Activated CD4-positive, CD25-positive, alpha-beta regulatory T cell treated with anti-CD3 and anti-CD28 coated beads, Interleukin-2, amount 50 U/mL, for 24 hours (primary cell): ENCODE measurements at regions not wholly inside any gene's neighbourhood (a gene's known extent, or its start where the extent isn't known, plus 50 kb on each side); places are given as distances from the start of the nearest gene placed in this dataset.
"Not testable (repeated sequence)": the region's sequence is repeated elsewhere in the genome, so short reads cannot be mapped to it uniquely, and the experiment has no call there.

Source experiments
- ATAC-seq, 2 donors: fragments of 150-1000 bp; cut with Tn5 transposase; one replicate each; pipeline ENCODE4 v1.10.0; 2021; ENCODE audit warnings: mild to moderate bottlenecking in 1 of 2, moderate library complexity in 1 of 2

DNA sequence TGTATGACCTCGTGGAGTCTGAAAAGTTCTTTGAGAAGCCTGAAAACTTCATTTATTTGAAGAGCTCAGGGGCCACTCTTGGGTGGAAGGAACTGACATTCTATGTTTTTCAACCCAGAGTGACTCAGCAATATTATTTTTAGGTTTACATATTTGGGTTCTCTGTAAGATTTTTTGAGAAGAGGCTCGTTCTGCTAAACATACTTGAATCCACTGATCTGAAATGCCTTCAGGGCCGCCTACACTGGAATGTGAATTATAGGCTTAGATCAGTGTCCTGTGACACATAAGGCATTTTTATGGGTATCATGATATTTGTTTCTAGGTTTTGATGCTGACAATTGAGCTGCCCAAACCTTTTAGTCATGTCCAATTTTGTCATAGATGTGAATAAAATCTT lies 86.2 kb downstream of the PSAT1 start:
- ATAC-seq = no peak

DNA sequence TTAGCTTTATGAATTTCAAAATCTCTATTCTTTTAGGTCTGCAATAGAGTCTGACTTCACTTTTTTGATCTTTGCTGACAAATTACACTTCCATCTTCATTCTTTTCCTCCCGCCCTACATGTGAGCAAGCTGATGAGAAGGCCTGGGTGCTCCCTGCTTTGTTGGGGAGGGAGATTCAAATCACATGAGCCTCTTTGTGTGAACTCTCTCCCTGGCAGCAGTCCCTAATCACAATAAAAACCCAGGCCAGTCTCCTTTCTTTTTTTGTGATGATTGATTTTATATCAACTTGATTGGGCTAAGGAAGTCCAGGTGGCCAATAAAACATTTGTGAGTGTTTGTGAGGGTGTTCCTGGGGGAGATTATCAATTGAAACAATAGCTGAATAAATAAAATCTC lies 89.4 kb downstream of the PSAT1 start:
- no peak for ATAC-seq

DNA sequence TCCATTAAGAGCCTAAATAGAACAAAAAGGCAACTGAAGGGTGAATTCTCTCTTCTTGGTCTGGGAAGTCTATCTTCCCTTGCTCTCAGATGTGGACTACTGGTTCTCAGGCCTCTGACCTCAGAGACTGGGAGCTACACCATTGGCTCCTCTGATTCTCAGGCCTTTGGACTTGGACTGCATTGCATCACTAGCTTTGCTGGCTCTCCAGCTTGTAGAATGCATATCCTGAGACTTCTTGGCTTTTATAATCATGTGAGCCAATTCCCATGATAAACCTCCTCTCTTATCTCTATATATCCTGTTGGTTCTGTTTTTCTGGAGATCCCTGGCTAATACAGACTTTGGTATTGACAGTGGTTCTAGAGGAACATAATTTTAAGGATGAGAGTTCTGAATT lies 89.8 kb downstream of the PSAT1 start:
- no peak for ATAC-seq

DNA sequence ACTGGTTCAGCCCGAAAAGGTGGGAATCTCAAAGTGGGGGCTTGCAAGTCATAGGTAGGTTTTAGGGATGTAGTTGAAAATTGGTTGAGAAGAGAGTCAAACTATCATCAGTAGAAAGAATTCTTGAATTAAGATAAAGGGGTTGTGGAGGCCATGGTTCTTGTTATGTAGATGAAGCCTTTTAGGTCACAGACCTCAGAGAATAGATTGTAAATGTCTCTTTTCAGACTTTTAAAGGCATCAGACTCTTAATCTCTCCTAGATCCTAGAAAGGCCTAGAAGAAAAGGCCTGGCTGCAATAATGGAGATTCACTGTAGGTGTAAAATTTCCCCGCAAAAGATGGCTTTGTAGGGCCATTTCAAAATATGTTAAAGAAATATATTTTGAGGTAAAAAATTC lies 96.4 kb downstream of the PSAT1 start:
- no peak for ATAC-seq

DNA sequence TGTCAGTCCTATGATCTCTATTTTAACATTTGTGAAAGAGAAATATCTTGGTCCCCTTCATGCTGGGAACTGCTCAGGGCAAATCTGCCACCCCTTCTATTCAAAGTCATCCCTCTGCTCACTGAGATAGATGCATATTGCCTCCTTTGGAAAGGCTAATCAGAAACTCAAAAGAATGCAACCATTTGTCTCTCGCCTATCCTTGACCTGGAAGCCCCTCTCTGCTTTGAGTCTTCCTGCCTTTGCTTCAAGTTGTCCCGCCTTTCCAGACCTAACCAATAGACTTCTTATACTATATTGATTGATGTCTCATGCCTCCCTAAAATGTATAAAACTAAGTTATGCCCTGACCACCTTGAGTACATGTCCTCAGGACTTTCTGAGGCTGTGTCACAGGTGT lies 97.0 kb downstream of the PSAT1 start:
- no peak for ATAC-seq

DNA sequence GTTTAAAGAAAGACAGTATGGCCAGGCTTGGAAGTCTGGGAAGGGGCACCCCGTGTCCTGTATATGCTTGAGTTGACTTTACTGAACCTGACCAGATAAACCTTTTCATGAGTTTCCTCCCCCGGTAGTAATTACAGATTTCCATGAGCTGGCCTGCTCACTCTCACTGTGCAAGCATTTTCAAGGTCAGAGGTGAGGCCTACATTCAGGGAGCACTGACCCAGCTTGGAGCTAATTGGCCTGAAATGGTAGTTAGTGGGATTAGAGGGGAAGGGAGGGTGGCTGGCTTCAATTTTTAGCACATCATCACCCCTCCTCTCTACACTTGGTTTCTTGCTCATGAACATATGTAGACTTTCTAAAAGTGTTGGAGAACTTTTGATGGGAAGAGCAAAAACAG lies 99.2 kb downstream of the PSAT1 start:
- no peak for ATAC-seq

DNA sequence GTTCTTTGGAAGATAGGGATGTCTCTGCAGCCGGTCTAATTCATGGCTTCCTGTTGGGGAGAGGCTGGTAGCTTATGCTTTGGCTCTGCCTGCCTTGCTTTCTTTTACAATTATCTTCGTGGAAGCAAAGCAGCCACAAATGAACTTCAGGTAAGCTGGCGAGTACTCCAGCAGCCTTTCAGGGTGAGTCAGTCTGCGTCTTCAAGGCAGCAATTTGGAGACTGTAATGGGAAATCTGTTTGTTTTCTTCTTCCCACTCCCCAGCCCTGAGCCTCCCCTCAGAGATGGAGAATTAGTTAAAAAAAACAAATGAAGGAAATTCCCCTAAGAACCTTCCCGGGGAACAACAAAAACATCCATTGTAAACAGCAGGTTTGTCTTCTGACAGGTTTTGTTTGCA lies 100.1 kb downstream of the PSAT1 start:
- ATAC-seq = no peak

DNA sequence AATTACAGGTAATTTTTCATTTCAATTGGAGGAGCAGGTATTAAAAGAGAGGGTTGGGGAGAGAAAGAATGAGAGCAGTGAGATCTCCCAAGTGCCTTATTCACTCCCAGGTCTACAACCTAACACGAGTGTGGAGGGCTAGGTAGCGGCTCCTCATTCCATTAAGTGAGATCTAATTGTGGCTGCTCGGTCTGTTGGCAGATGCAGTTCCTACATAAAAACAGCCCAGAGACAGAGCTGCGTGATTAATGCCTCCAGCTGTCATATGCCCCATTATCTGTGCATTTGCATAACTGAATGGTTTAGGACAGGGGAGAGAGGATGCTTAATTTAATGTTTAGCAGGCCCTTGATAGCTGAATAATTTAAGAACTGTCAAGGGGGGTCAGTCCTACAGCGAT lies 100.5 kb downstream of the PSAT1 start:
- no peak for ATAC-seq

DNA sequence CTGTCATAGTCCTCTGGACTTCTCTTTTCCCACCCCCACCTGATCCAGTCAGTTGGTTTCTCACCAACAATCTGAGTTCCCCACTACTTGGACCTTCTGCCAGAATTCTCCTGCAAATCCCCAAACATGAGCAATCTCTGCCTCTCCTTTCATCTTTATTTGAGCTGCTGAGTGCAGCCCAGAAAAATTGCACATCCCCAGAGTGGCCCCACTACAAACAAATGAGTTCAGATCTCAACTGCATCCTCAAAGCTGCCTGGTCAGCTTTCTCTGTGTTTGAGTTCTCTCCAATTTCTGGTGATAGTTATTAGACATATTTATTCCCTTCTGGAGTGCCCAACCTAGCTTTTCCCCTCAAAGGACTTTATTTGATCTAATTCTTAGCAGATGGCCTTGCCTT lies 102.2 kb downstream of the PSAT1 start:
- no peak for ATAC-seq

DNA sequence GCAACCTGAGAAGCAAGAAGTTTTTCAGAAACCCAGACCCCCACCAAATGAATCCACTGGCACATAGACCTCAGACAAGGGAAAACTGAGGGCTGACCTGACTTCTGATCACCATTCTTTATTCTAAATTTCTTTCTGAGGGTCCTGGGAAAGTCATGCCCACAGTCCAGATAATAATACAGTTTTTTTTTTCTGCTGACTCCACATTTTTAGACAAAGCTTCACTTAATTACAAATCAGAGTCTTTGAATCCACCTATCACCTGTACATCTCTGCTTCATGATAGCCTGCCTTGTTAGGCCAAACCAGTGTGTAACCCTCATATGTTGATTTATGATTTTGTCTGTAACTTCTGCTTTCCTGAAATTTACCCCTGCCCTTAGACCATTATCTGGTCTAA lies 103.6 kb downstream of the PSAT1 start:
- ATAC-seq = no peak

DNA sequence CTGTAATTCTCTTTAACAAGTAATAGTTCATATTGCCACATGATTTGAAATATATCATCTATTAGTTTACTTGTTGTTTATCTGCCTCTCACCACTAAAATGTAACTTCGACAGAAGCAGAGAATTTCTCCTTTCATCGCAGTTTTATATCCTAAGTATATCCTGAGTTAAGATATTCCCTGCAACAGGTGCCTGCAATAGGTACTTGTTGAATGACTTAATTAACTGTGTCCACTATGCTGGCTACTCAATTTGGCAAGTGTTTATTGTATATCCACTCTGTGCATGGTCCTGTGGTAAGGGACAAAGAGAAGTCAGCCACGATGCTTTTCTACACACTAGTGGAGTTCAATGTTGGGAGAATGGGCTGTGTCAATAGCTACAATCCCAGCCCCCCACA lies 108.5 kb downstream of the PSAT1 start:
- ATAC-seq = no peak

DNA sequence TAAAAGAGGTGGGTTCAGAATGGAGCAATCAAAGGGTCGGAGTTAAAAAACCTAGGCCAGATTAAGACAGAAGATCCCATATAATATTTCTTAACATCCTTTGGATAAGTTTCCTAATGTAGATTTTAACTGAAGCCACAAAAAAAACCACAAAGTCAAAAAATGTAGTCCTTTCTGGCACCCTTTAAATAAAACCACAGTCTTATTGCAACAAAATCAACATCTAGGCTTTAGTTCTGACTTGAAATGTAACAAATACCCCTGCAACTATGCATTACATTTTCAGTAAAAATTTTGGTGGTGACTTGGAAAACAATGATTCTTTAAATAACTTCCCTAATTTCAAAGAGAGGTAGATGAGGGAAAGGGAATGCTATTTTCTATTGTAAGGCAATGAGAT lies 109.2 kb downstream of the PSAT1 start:
- ATAC-seq = no peak

DNA sequence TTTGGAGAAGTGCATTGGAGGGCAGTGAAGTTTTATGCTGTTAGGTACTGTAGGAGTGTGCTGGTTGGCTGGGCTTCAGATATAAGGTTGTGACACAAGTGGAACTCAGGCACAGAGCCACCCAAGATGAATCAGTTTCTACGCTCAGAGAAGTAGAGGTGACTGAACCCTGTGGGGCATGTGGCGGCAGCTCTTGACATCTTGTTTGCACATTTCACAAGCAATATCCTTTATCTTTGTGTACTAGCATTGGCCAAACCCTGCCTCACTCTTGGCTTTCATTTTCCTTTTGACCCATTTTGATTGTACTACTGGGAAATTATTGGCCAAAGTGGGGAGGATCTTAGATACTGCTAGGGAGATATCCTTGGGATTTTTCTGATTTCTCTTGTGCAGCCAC lies 110.0 kb downstream of the PSAT1 start:
- no peak for ATAC-seq

DNA sequence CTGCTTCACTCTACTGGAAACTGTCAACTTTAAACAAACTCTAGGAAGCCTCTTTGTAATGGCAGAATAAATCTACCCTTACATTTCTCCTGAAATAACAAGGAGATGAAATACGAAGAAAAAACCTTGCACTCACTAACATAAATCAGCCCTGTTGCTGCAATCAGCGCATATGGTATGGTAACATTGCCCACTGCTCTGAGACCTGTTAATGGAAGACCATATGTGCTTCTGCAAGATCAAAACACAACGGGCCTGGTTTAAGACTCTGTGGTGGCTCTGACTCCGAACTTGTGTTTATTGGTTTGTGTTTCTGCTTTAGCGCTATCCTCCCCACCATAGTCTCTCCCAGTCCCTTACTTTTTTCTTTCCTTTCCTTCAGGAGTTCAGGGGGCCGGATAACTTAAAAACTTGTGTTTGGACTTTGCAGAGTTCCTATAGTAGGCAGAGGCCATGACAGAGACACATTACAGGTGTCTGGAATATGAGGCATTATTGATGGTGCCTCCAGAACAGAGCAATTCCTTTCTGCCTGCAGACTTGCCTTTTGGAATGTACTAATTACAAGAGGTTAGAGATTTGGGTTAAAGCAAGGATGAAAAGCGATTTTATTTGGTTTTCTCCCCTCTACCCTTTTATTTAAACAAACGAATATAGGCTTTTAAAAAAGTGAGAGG lies 110.8 kb downstream of the PSAT1 start:
- ATAC-seq = no peak

DNA sequence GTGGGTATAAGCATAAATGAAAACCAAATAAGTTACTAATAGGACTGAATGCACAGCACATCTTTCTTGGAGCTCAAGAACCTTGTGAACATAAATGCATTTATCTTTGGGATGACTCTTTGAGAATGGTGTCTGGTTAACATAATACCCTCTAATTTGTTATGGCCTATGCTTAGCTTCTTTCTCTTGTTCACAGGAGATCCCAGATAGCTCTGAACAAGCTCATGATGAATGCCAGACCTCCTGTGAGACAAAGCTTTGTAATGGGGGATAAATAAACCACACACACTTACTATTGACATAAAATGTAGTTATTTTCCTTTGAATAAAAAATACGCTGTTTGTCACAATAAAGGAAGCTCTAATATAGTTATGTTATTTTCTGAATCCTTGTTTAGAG lies 111.5 kb downstream of the PSAT1 start:
- no peak for ATAC-seq

DNA sequence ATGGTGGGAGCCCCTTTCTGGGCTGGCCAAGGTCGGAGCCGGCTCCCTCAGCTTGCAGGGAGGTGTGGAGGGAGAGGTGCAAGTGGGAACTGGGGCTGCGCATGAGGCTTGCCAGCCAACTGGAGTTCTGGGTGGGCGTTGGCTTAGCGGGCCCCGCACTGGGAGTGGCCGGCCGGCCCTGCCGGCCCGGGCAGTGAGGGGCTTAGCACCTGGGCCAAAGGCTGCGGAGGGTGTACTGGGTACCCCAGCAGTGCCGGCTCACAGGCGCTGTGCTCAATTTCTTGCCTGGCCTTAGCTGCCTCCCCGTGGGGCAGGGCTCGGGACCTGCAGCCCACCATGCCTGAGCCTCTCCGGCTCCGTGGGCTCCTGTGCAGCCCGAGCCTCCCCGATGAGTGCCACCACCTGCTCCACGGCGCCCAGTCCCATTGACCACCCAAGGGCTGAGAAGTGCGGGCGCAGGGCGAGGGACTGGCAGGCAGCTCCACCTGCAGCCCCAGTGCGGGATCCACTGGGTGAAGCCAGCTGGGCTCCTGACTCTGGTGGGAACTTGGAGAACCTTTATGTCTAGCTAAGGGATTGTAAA lies 113.1 kb downstream of the PSAT1 start:
- ATAC-seq = not testable (repeated sequence)

DNA sequence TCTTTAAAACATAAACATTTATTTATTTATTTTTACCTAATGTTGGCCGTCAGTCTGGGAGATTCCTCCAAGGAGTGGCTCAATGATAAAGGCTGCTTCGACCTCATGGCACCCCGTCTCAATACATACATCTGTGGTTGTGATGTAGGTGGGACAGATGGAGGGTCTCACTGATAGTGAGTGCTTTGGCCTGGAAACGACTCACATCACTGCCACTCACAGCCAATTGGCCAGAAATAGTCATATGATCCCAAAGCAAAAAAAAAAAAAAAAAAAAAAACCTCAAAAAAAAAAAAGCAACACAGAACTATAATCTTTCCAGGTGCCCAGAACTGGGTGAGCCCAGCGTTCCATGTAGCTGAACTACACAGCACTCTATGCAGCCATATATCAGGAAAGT lies 125.4 kb downstream of the PSAT1 start:
- ATAC-seq = no peak

DNA sequence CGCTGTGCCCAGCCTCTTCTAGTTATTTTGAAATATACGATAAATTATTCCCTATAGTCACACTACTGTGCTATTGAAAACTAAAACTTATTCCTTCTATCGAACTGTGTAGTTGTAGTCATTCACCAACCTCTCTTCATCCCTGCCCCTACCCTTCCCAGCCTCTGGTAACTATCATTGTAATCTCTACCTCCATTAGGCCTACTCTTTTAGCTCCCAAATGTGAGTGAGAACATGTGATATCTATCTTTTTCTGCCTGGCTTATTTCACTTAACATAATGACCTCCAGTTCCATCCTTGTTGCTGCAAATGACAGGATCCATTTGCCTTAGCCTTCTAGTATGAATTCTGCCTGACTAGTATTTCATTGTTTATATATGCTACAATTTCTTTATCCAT lies 127.4 kb downstream of the PSAT1 start:
- no peak for ATAC-seq

DNA sequence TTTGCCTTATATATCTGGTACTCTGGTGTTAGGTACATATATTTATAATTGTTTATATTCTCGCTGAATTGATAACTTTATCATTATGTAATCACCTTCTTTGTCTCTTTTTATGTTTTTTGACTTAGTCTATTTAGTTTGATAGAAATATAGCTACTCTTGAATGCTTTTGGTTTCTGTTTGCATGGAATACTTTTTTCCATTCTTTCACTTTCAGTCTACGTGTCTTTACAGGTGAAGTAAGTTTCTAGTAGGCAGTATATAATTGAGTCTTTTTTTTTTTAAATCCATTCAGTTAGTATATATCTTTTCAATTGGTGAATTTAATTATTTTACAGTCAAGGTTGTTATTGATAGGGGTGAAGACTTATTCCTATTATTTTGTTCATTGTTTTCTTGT lies 131.7 kb downstream of the PSAT1 start:
- ATAC-seq = no peak

DNA sequence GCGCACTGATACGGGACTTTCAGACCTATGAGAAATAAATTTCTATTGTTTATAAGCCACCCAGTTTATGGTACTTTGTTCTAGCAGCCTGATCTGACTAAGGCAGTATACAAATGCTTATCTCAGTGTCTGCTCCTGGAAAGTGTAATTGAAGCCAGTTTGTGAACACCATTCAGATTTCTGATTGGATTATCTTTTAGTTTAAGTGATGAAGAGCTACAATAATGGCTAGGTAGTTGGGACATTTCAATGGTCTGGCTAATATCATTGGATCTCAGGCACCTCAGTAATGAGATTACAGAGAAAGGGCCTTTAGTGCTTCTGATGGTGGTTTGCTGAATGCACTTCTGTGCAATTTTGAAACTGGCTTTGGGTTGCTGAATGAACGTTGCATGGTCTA lies 133.5 kb downstream of the PSAT1 start:
- ATAC-seq = no peak

DNA sequence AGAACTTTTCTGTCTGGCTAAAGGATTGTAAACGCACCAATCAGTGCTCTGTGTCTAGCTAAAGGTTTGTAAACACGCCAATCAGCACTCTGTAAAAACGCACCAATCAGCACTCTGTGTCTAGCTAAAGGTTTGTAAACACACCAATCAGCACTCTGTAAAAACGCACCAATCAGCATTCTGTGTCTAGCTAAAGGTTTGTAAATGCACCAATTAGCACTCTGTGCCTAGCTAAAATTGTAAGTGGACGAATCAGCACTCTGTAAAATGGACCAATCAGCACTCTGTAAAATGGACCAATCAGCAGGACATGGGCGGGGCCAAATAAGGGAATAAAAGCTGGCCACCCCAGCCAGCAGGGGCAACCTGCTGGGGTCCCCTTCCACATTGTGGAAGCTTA lies 134.1 kb downstream of the PSAT1 start:
- not testable (repeated sequence) for ATAC-seq

DNA sequence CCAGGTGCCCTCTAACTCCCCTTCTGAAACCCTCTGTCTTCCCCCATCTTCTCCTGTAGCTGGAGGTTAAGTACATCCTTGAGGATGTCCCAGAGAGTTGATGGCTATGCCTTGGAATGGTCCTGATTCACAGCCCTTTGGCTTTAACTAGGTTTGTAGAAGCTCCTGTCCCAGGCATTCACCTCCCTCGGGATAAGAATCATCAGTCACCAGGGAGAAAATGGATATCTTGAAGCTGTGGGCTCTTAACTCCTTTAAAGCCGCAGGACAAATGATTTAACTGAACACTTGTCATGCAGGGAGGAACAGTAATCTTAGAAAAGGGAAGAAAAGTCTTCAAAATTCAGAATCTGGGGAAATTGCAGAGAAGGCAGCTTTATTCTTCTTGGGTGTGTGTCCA lies 139.9 kb downstream of the PSAT1 start:
- no peak for ATAC-seq

DNA sequence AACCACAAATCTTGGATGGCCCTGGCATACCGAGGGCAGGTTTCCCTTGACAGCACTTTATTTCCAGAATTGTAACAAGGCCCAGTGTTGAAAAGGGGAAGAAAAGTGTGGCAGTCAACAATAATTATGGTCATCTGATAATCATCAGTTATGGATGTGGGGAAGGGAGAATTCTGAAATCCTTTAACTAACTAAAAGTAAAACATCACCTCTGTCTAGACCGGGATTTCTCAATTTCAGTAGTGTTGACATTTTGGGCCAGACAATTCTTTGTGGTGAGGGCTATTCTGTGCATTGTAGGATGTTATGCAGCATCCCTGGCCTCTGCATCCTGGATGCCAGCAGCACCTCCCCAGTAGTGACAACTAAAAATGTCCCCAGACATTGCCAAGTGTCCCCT lies 140.4 kb downstream of the PSAT1 start:
- ATAC-seq = no peak

DNA sequence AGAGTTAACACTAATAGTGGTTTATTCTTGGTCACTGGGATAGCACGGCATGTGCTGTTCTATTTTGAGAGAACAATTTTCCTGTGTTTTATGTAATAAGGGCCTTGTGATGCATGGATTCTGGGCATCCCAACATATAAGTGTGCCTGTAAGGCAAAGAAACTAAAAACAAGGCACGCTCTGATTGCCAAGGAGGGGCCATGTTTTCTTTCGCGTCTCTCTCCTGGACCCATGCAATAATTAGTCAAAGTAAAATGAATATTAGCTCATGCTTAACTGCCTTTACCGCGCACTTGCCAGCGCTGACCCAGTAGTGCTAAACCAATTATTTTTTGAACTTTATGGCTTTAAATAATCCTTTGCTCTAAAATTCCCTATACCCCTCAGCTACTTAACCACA lies 140.9 kb downstream of the PSAT1 start:
- ATAC-seq = no peak

DNA sequence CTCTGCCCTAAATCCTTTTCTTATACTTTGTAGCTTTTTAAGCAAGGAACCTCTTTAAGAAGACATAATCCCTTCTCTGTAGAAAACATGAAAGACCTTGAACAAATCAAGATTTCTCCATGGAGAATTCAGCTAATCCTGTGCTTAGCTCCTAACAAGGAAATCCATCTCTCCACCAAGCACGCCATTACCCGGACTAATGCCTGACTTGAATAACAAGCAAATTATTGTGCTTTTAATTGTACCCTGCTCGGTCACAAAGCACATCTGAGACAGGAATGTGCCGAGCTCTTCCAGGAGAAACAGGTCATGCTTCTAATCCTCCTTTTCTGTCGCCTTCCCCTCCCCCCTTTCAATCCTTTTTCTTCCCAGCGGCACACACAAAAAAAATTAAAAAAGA lies 141.3 kb downstream of the PSAT1 start:
- no peak for ATAC-seq
